HCT116 (cell line): ENCODE measurements at regions not wholly inside any gene's neighbourhood (a gene's known extent, or its start where the extent isn't known, plus 50 kb on each side); places are given as distances from the start of the nearest gene placed in this dataset.

Source experiments
- CEBPB ChIP-seq: IDR thresholded peaks from 2 replicates; pipeline ENCODE4 v1.6.1; 2012; ENCODE audit warnings: low read depth
- EZH2phosphoT487 ChIP-seq: fragments of 200-600 bp; IDR thresholded peaks from 2 replicates; pipeline ENCODE4 v1.6.1; 2018; ENCODE audit warnings: antibody characterized with exemption, borderline replicate concordance
- POLR2A ChIP-seq: IDR thresholded peaks from 2 replicates; pipeline ENCODE4 v1.7.0; 2011; ENCODE audit warnings: borderline replicate concordance; ENCODE audit not compliant: insufficient read depth, insufficient read length; ENCODE audit errors: extremely low read depth
- POLR2AphosphoS5 ChIP-seq: IDR thresholded peaks from 2 replicates; pipeline ENCODE4 v1.6.1; 2011; ENCODE audit warnings: mild to moderate bottlenecking, low read depth, low read length, moderate library complexity
- YY1 ChIP-seq: IDR thresholded peaks from 2 replicates; pipeline ENCODE4 v1.6.1; 2011; ENCODE audit warnings: low read length, low read depth, moderate library complexity, mild to moderate bottlenecking; ENCODE audit not compliant: insufficient replicate concordance; ENCODE audit errors: extremely low read depth
- ZBTB33 ChIP-seq: IDR thresholded peaks from 2 replicates; pipeline ENCODE4 v1.6.1; 2011; ENCODE audit warnings: mild to moderate bottlenecking, low read length, moderate library complexity; ENCODE audit not compliant: insufficient replicate concordance; ENCODE audit errors: extremely low read depth
- TF ChIP-seq, protein P1 (sequence below), 3 experiments: fragments of 200-600 bp in 1 of 3; sonication (generic) in 1 of 3; IDR thresholded peaks in 2 of 3; conservative IDR thresholded peaks in 1 of 3; 2 replicates each; pipeline ENCODE4 v1.5.1; 2012 to 2017; ENCODE audit warnings: low read depth in 2 of 3, low read length in 2 of 3, antibody characterized with exemption in 1 of 3, borderline replicate concordance in 1 of 3, control low read depth in 1 of 3, mild to moderate bottlenecking in 1 of 3, mixed read lengths in 1 of 3, mixed run types in 1 of 3, moderate library complexity in 1 of 3; ENCODE audit not compliant: insufficient read depth in 1 of 3
- TF ChIP-seq, protein P2 (sequence below): IDR thresholded peaks from 2 replicates; pipeline ENCODE4 v1.6.1; 2012; ENCODE audit warnings: low read depth

DNA sequence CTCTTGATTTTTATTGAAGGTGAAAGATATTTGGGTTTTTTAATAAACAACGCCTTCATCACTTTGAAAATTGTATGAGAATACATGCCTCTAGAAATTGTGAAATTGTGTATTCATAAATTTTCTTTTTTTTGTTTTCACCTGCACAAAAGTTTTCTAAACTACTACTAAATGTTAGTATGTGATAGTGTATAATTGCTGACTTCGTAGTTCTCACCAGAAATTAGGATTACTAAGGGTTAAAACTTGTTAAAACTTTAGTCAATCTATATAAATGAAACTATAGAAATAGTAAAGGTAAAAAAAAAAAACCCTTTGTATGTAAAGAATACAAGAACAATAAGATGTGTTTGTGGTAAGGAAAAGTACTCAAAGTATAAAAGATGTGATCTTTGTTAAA is 496.5 kb upstream of the ATP2B1 start:
- TF ChIP-seq, protein P1, sequence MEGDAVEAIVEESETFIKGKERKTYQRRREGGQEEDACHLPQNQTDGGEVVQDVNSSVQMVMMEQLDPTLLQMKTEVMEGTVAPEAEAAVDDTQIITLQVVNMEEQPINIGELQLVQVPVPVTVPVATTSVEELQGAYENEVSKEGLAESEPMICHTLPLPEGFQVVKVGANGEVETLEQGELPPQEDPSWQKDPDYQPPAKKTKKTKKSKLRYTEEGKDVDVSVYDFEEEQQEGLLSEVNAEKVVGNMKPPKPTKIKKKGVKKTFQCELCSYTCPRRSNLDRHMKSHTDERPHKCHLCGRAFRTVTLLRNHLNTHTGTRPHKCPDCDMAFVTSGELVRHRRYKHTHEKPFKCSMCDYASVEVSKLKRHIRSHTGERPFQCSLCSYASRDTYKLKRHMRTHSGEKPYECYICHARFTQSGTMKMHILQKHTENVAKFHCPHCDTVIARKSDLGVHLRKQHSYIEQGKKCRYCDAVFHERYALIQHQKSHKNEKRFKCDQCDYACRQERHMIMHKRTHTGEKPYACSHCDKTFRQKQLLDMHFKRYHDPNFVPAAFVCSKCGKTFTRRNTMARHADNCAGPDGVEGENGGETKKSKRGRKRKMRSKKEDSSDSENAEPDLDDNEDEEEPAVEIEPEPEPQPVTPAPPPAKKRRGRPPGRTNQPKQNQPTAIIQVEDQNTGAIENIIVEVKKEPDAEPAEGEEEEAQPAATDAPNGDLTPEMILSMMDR (IDR thresholded peaks at IDR 0.05 in 2 of 3, conservative IDR thresholded peaks at IDR 0.05 in 1 of 3; ENCODE audit: borderline replicate concordance in 1 of 3, insufficient read depth in 1 of 3, low read depth in 2 of 3, low read length in 2 of 3): no peak
- no peak for TF ChIP-seq POLR2A
- TF ChIP-seq YY1: no peak
- no peak for TF ChIP-seq CEBPB
- TF ChIP-seq, protein P2, sequence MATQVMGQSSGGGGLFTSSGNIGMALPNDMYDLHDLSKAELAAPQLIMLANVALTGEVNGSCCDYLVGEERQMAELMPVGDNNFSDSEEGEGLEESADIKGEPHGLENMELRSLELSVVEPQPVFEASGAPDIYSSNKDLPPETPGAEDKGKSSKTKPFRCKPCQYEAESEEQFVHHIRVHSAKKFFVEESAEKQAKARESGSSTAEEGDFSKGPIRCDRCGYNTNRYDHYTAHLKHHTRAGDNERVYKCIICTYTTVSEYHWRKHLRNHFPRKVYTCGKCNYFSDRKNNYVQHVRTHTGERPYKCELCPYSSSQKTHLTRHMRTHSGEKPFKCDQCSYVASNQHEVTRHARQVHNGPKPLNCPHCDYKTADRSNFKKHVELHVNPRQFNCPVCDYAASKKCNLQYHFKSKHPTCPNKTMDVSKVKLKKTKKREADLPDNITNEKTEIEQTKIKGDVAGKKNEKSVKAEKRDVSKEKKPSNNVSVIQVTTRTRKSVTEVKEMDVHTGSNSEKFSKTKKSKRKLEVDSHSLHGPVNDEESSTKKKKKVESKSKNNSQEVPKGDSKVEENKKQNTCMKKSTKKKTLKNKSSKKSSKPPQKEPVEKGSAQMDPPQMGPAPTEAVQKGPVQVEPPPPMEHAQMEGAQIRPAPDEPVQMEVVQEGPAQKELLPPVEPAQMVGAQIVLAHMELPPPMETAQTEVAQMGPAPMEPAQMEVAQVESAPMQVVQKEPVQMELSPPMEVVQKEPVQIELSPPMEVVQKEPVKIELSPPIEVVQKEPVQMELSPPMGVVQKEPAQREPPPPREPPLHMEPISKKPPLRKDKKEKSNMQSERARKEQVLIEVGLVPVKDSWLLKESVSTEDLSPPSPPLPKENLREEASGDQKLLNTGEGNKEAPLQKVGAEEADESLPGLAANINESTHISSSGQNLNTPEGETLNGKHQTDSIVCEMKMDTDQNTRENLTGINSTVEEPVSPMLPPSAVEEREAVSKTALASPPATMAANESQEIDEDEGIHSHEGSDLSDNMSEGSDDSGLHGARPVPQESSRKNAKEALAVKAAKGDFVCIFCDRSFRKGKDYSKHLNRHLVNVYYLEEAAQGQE: no peak
- TF ChIP-seq EZH2phosphoT487: no peak
- no peak for TF ChIP-seq ZBTB33
- TF ChIP-seq POLR2AphosphoS5: no peak
